ENCODE measurements at regions not wholly inside any gene's neighbourhood (a gene's known extent, or its start where the extent isn't known, plus 50 kb on each side); places are given as distances from the start of the nearest gene placed in this dataset.

DNA sequence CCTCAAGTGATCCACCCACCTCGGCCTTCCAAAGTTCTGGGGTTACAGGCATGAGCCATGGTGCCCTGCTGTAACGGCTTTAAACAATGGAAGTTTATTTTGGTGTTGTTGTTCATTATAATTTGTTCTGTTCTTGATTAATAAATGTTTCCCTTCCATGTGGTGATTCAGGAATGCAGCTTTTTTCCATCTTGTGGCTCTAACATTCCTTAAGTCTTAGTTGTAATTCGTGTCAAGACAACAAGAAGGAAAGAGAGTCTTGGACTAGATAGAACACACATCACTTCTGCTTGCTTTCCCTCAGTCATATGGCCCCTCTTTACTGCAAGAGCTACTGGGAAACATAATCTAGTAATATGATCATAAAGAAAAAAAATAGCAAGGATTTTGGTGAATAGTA, 211.6 kb downstream of the SLC6A15 start:
- no peak overlapping the region for H3K27ac ChIP-seq (replicated peaks)
- H3K4me1 ChIP-seq = no peaks in the 10 kb centered on the region
- TF ChIP-seq, protein P1, sequence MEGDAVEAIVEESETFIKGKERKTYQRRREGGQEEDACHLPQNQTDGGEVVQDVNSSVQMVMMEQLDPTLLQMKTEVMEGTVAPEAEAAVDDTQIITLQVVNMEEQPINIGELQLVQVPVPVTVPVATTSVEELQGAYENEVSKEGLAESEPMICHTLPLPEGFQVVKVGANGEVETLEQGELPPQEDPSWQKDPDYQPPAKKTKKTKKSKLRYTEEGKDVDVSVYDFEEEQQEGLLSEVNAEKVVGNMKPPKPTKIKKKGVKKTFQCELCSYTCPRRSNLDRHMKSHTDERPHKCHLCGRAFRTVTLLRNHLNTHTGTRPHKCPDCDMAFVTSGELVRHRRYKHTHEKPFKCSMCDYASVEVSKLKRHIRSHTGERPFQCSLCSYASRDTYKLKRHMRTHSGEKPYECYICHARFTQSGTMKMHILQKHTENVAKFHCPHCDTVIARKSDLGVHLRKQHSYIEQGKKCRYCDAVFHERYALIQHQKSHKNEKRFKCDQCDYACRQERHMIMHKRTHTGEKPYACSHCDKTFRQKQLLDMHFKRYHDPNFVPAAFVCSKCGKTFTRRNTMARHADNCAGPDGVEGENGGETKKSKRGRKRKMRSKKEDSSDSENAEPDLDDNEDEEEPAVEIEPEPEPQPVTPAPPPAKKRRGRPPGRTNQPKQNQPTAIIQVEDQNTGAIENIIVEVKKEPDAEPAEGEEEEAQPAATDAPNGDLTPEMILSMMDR (IDR thresholded peaks at IDR 0.05; ENCODE audit: borderline replicate concordance) = no peak
- DNase-seq = no peak
- H3K4me3 ChIP-seq = no peak overlapping the region
- intact Hi-C loops (cut with micrococcal nuclease) = no loop called here
- H3K36me3 ChIP-seq = no peaks in the 10 kb centered on the region
- H3K27me3 ChIP-seq (ENCODE audit: low read depth) = no peaks in the 10 kb centered on the region
- no peaks in the 10 kb centered on the region for H3K9me3 ChIP-seq (replicated peaks)

DNA sequence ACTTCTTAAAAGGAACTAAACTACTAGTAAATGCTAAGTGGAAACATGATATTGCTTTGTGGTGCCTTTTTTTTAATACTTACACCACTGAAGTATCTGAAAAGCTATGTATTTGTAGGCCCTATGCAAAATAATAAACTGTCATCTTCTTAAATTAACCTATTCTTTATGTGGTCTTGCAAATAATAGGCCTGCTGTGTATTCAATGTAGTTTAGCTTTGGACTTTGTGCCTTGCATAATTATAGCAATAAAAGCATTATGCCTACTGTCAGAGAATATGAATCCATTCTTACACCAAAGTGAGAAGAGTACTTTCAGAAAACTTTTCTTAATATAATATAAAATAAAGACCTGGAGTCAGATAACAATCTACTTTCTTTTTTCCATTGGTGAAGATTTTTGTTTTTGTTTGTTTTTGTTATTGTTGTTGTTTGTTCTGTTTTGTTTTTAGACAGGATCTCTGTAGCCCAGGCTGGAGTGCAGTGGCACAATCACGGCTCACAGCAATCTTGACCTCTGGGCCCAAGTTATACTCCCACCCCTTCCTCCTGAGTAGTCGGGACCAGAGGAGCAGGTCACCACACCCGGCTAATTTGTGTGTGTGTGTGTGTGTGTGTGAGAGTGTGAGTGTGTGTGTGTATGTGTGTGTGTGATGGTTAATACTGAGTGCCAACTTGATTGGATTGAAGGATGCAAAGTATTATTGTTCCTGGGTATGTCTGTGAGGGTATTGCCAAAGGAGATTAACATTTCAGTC, 213.8 kb downstream of the SLC6A15 start:
- H3K4me1 ChIP-seq = no peaks in the 10 kb centered on the region
- H3K4me3 ChIP-seq = no peak overlapping the region
- H3K36me3 ChIP-seq = no peaks in the 10 kb centered on the region
- H3K9me3 ChIP-seq (replicated peaks) = no peaks in the 10 kb centered on the region
- H3K27ac ChIP-seq (replicated peaks) = no peak overlapping the region
- TF ChIP-seq, protein P1 (IDR thresholded peaks at IDR 0.05; ENCODE audit: borderline replicate concordance) = no peak
- intact Hi-C loops (cut with micrococcal nuclease) = no loop called here
- no peak for DNase-seq
- no peaks in the 10 kb centered on the region for H3K27me3 ChIP-seq (ENCODE audit: low read depth)

DNA sequence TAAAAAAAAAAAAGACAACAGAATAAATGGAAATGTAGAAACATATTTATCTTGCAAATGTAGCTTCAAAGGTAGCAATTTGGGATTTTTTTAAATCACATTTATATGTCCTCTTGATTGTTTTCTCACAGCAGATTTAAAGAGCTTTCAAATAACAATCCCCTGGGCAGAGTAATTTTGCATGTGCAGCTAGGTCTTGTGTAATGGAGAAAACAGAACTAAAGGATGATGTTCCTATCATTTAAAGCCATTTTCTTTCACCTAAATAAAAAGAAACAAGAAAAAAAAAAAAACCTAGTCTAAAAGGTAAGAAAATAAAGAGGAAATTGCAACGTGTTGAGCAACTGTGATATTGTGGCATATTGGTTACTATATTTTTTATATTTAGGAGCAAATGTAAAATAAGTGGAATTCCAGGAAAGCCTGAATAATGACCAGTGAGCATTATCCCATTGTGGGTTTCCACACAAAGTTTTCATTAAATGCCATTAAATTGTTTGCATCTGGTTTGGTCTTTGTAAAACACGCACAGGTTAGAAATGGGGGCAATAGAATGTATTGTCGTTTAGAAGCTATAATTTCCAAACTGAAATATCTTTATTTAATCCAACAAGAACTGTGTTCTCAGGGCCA, 215.6 kb downstream of the SLC6A15 start:
- H3K4me1 ChIP-seq = no peaks in the 10 kb centered on the region
- H3K4me3 ChIP-seq = no peak overlapping the region
- no peak for DNase-seq
- H3K36me3 ChIP-seq = no peaks in the 10 kb centered on the region
- intact Hi-C loops (cut with micrococcal nuclease) = no loop called here
- TF ChIP-seq, protein P1 (IDR thresholded peaks at IDR 0.05; ENCODE audit: borderline replicate concordance) = no peak
- no peaks in the 10 kb centered on the region for H3K9me3 ChIP-seq (replicated peaks)
- H3K27me3 ChIP-seq (ENCODE audit: low read depth) = no peaks in the 10 kb centered on the region
- H3K27ac ChIP-seq (replicated peaks) = no peak overlapping the region

DNA sequence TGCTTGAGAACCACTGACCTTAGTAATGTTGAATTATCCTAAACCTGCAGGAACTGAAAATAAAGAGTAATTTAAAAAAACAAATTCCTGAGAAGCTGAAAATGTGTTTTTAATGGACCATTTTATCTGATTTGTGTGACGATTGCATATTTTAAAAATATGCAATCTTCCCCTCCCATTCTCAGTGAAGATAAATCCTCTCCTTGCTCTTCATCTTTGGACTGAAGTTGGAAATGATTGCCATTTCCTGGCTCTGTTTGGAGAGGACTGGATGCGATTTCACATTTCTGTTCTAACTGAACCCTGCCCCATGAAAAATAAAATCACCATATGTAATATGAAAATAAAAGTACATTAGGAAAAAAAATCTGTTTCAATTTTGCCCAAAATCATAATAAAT, 216.3 kb downstream of the SLC6A15 start:
- Histone ChIP-seq H3K36me3 (no peaks in the 10 kb centered on the region), H3K9me3 (replicated peaks) (no peaks in the 10 kb centered on the region), H3K4me1 (no peaks in the 10 kb centered on the region), H3K4me3 (no peak overlapping the region), H3K27me3 (ENCODE audit: low read depth) (no peaks in the 10 kb centered on the region), H3K27ac (replicated peaks) (no peak overlapping the region)
- intact Hi-C loops (cut with micrococcal nuclease) = no loop called here
- DNase-seq = no peak
- TF ChIP-seq, protein P1 (IDR thresholded peaks at IDR 0.05; ENCODE audit: borderline replicate concordance) = no peak

DNA sequence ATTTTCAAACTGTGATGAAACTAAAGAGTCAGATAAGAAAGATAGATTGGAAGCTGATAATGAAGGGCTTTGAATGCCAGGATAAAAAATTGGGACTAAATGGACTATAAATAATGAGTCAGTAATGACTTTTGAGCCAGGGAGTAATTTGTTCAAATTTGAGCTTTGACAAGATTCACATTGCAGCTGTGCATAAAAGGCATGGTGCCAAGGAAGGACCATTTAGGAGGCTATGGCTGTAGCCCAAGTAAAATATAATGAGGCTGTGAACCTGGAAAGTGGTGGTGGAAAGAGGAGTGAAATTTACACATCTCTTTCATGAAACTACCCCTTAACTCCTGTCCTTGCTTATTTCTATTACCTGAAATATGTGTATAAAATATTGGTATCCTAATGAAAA, 218.5 kb downstream of the SLC6A15 start:
- Histone ChIP-seq H3K27me3 (ENCODE audit: low read depth) (no peaks in the 10 kb centered on the region), H3K4me3 (no peak overlapping the region), H3K27ac (replicated peaks) (no peak overlapping the region), H3K36me3 (no peaks in the 10 kb centered on the region), H3K9me3 (replicated peaks) (no peaks in the 10 kb centered on the region), H3K4me1 (no peaks in the 10 kb centered on the region)
- intact Hi-C loops (cut with micrococcal nuclease) = no loop called here
- DNase-seq = no peak
- TF ChIP-seq, protein P1 (IDR thresholded peaks at IDR 0.05; ENCODE audit: borderline replicate concordance) = no peak
